ENCODE measurements at regions not wholly inside any gene's neighbourhood (a gene's known extent, or its start where the extent isn't known, plus 50 kb on each side); places are given as distances from the start of the nearest gene placed in this dataset.

DNA sequence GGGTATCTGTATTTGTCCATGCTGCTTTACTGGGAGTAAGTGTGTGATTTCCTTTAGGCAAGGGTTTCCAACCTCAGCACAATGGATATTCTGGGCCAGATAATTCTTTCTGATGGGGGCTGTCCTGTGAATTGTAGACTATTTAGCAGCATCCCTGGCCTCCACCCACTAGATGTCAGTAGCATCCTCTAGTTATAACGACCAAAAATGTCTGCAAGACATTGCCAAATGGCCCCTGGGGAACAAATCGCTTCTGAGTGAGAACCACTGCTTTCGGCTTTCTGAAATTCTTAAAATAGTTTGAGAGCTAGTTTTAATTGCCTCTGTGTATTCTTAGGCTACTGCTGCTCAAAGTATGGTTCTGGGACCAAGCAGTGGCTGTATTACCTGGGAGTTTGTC, 81.2 kb upstream of the GPM6B start:
- H3K27me3 Mint-ChIP-seq, result no peaks in the 10 kb centered on the region
- CTCF ChIA-PET, result no interaction called here
- no peak for DNase-seq
- H3K27ac Mint-ChIP-seq, result no peak overlapping the region
- H3K9me3 Mint-ChIP-seq (ENCODE audit: low read depth), result no peaks in the 10 kb centered on the region
- H3K4me1 Mint-ChIP-seq, result no peaks in the 10 kb centered on the region
- H3K36me3 Mint-ChIP-seq, result no peaks in the 10 kb centered on the region
- ATAC-seq, result no peak
- H3K4me3 Mint-ChIP-seq, result no peak overlapping the region

- Mint-ChIP-seq H3K27ac (no peak overlapping the region), H3K36me3 (no peaks in the 10 kb centered on the region), H3K4me1 (no peaks in the 10 kb centered on the region), H3K27me3 (no peaks in the 10 kb centered on the region), H3K4me3 (no peak overlapping the region), H3K9me3 (ENCODE audit: low read depth) (no peaks in the 10 kb centered on the region)
- CTCF ChIA-PET, result no interaction called here
- DNase-seq (no peak), ATAC-seq (no peak)
Measured at GRCh38 chrX:13897566-13897965, 80.7 kb upstream of the GPM6B start.

GRCh38 chrX:13894888-13895565, 78.1 kb upstream of the GPM6B start:
- no peak for DNase-seq
- no peaks in the 10 kb centered on the region for H3K4me1 Mint-ChIP-seq
- ATAC-seq, result no peak
- H3K36me3 Mint-ChIP-seq, result no peaks in the 10 kb centered on the region
- no peak overlapping the region for H3K4me3 Mint-ChIP-seq
- peaks cover 8% of the 10 kb centered on the region for H3K27me3 Mint-ChIP-seq
- no peaks in the 10 kb centered on the region for H3K9me3 Mint-ChIP-seq (ENCODE audit: low read depth)
- CTCF ChIA-PET, result no interaction called here
- no peak overlapping the region for H3K27ac Mint-ChIP-seq

- H3K27ac Mint-ChIP-seq, result no peak overlapping the region
Measured at GRCh38 chrX:13893826-13894225, 76.9 kb upstream of the GPM6B start.

DNA sequence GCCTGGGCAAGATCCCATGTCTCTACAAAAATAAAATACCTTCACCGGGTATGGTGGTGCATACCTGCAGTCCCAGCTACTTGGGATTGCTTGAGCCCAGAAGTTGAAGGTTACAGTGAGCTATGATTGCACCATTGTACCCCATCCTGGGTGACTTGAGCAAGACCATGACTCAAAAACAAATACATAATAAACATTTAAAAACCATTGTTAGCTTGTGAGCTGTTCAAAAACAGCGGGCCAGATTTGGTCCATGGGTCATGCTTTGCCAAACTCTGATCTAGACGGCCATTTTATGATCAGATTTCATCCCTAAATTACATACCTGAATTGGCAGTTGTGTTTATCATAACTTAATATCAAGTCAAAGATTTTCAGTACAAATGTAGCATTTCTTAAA, 76.0 kb upstream of the GPM6B start:
- Mint-ChIP-seq H3K27ac (no peak overlapping the region), H3K36me3 (no peaks in the 10 kb centered on the region), H3K9me3 (ENCODE audit: low read depth) (no peaks in the 10 kb centered on the region), H3K4me1 (no peaks in the 10 kb centered on the region), H3K4me3 (no peak overlapping the region), H3K27me3 (peaks cover 10% of the 10 kb centered on the region)
- CTCF ChIA-PET, result no interaction called here
- DNase-seq (no peak), ATAC-seq (no peak)

More at GRCh38 chrX:13893826-13894225, 76.9 kb upstream of the GPM6B start:
- H3K4me1 Mint-ChIP-seq, result no peaks in the 10 kb centered on the region
- H3K36me3 Mint-ChIP-seq, result no peaks in the 10 kb centered on the region
- ATAC-seq (no peak), DNase-seq (no peak)
- H3K9me3 Mint-ChIP-seq (ENCODE audit: low read depth), result no peaks in the 10 kb centered on the region
- no peak overlapping the region for H3K4me3 Mint-ChIP-seq
- peaks cover 10% of the 10 kb centered on the region for H3K27me3 Mint-ChIP-seq
- CTCF ChIA-PET, result no interaction called here

- no peak overlapping the region for H3K27ac Mint-ChIP-seq
Measured at GRCh38 chrX:13891377-13892140, 74.7 kb upstream of the GPM6B start.

DNA sequence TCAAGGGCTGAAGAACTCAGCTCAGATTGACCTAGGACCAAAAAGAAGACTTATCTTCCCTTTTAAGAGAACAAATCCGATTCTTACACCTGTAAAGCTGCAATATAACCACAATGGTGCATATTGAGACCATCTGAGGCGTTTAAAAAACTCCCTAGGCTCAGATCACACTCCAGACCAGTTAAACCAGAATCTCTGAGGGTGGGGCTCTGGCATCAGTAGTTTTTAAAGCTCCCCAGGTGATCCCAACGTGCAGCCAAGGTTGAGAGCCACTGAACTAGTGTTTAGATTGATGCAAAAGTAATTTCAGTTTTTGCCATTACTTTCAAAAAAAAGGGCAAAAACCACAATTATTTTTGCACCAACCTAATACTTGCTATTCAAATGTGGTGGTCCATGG, 73.9 kb upstream of the GPM6B start:
- H3K4me1 Mint-ChIP-seq, result no peaks in the 10 kb centered on the region
- no peak overlapping the region for H3K27ac Mint-ChIP-seq
- ATAC-seq (no peak), DNase-seq (no peak)
- no peak overlapping the region for H3K4me3 Mint-ChIP-seq
- H3K9me3 Mint-ChIP-seq (ENCODE audit: low read depth), result no peaks in the 10 kb centered on the region
- H3K27me3 Mint-ChIP-seq, result peaks cover 10% of the 10 kb centered on the region
- H3K36me3 Mint-ChIP-seq, result no peaks in the 10 kb centered on the region
- CTCF ChIA-PET, result no interaction called here

More at GRCh38 chrX:13891377-13892140, 74.7 kb upstream of the GPM6B start:
- H3K4me1 Mint-ChIP-seq, result no peaks in the 10 kb centered on the region
- no peak overlapping the region for H3K4me3 Mint-ChIP-seq
- DNase-seq (no peak), ATAC-seq (no peak)
- H3K36me3 Mint-ChIP-seq, result no peaks in the 10 kb centered on the region
- CTCF ChIA-PET, result no interaction called here
- H3K27me3 Mint-ChIP-seq, result peaks cover 10% of the 10 kb centered on the region
- H3K9me3 Mint-ChIP-seq (ENCODE audit: low read depth), result no peaks in the 10 kb centered on the region

GRCh38 chrX:13888284-13888683, 71.4 kb upstream of the GPM6B start:
- H3K4me1 Mint-ChIP-seq, result no peaks in the 10 kb centered on the region
- DNase-seq, result no peak
- CTCF ChIA-PET, result no interaction called here
- no peak for ATAC-seq
- no peaks in the 10 kb centered on the region for H3K36me3 Mint-ChIP-seq
- no peak overlapping the region for H3K4me3 Mint-ChIP-seq
- no peaks in the 10 kb centered on the region for H3K9me3 Mint-ChIP-seq (ENCODE audit: low read depth)
- H3K27ac Mint-ChIP-seq, result no peak overlapping the region
- H3K27me3 Mint-ChIP-seq, result peaks cover 10% of the 10 kb centered on the region

- no peak for DNase-seq
- Mint-ChIP-seq H3K4me1 (no peaks in the 10 kb centered on the region), H3K9me3 (ENCODE audit: low read depth) (no peaks in the 10 kb centered on the region), H3K36me3 (no peaks in the 10 kb centered on the region), H3K27me3 (peaks cover 8% of the 10 kb centered on the region), H3K4me3 (no peak overlapping the region), H3K27ac (no peak overlapping the region)
- CTCF ChIA-PET, result no interaction called here
- ATAC-seq, result no peak
Measured at GRCh38 chrX:13885591-13885990, 68.7 kb upstream of the GPM6B start.

DNA sequence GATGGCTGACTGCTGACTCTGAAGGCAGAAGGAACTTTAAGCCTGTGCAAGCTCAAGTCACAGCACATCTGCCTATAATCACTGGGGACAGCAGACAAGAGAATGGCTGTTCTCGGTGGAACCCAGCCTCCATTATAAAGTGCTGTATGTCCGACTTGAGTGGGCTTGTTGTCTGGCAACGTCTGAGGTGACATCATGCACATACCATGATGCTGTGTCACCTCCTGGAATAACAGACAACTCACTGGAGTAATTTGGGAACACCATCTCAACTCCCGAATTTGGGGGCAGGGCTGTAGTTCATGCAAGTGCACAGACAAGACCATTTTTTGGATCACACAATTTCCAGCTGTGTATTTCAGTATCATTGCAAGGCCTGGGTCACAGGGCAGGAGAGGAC, 59.8 kb upstream of the GPM6B start:
- no peaks in the 10 kb centered on the region for H3K9me3 Mint-ChIP-seq (ENCODE audit: low read depth)
- DNase-seq (no peak), ATAC-seq (no peak)
- H3K27me3 Mint-ChIP-seq, result peaks cover 4% of the 10 kb centered on the region
- no peaks in the 10 kb centered on the region for H3K36me3 Mint-ChIP-seq
- H3K4me1 Mint-ChIP-seq, result no peaks in the 10 kb centered on the region
- no peak overlapping the region for H3K27ac Mint-ChIP-seq
- H3K4me3 Mint-ChIP-seq, result no peak overlapping the region
- CTCF ChIA-PET, result no interaction called here

- H3K36me3 Mint-ChIP-seq, result no peaks in the 10 kb centered on the region
- no peak overlapping the region for H3K27ac Mint-ChIP-seq
- no peak overlapping the region for H3K4me3 Mint-ChIP-seq
- CTCF ChIA-PET, result no interaction called here
- ATAC-seq, result no peak
- H3K27me3 Mint-ChIP-seq, result peaks cover 4% of the 10 kb centered on the region
- no peaks in the 10 kb centered on the region for H3K4me1 Mint-ChIP-seq
- no peak for DNase-seq
- H3K9me3 Mint-ChIP-seq (ENCODE audit: low read depth), result no peaks in the 10 kb centered on the region
Measured at GRCh38 chrX:13875572-13875971, 58.7 kb upstream of the GPM6B start.

DNA sequence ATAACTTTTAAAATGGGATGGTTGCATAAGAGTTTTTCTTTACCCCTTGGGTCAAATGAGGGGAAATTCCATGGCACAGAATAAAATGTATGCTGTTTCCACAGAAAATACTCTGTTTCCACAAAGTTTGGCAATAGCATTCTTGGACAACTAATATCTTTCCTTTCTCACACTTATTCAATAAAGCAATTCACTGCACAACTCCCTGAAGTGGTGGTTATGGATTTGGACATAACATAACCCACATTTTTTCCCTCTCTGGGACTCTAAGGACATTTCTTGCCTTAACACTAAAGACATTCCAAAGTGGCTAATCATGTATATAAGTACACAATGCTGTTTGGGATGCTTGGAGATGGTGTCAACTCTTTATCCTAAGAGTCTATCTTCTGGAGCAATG, 51.7 kb upstream of the GPM6B start:
- no peak overlapping the region for H3K4me3 Mint-ChIP-seq
- CTCF ChIA-PET, result no interaction called here
- H3K4me1 Mint-ChIP-seq, result no peaks in the 10 kb centered on the region
- no peak for DNase-seq
- H3K27ac Mint-ChIP-seq, result no peak overlapping the region
- H3K27me3 Mint-ChIP-seq, result peaks cover 4% of the 10 kb centered on the region
- no peaks in the 10 kb centered on the region for H3K36me3 Mint-ChIP-seq
- ATAC-seq, result no peak
- H3K9me3 Mint-ChIP-seq (ENCODE audit: low read depth), result no peaks in the 10 kb centered on the region
